ENCODE measurements at regions not wholly inside any gene's neighbourhood (a gene's known extent, or its start where the extent isn't known, plus 50 kb on each side); places are given as distances from the start of the nearest gene placed in this dataset.

DNA sequence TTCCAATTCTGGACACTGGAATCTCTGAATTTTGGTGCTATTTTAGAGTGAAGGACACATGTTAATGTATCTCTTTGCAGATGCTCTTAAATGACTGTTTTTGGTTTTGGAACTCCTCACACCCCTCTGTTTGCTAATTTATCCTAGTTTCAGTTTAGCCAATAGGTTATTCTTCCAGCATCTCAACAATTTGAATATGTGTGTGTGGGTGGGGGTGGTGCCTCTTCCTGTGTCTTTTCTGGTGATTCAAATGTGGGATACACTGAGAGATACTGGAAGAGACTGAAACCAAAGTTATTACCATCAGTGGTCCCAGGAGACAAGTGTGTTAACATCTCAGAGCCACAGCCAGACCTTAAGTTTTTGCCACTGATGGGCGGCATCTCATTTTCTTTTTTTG lies 1317.4 kb upstream of the TMEM132C start:
- peaks cover 13% of the 10 kb centered on the region for H3K4me1 ChIP-seq (ENCODE audit: low read depth)
- TF ChIP-seq, protein P1, sequence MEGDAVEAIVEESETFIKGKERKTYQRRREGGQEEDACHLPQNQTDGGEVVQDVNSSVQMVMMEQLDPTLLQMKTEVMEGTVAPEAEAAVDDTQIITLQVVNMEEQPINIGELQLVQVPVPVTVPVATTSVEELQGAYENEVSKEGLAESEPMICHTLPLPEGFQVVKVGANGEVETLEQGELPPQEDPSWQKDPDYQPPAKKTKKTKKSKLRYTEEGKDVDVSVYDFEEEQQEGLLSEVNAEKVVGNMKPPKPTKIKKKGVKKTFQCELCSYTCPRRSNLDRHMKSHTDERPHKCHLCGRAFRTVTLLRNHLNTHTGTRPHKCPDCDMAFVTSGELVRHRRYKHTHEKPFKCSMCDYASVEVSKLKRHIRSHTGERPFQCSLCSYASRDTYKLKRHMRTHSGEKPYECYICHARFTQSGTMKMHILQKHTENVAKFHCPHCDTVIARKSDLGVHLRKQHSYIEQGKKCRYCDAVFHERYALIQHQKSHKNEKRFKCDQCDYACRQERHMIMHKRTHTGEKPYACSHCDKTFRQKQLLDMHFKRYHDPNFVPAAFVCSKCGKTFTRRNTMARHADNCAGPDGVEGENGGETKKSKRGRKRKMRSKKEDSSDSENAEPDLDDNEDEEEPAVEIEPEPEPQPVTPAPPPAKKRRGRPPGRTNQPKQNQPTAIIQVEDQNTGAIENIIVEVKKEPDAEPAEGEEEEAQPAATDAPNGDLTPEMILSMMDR (IDR thresholded peaks at IDR 0.05; ENCODE audit: low read depth, low read length), result no peak
- no peak for DNase-seq (ENCODE audit: low read depth in 1 of 2, low spot score in 1 of 2)
- H3K36me3 ChIP-seq, result no peaks in the 10 kb centered on the region
- H3K9me3 ChIP-seq (ENCODE audit: low read depth), result no peaks in the 10 kb centered on the region
- H3K4me3 ChIP-seq, result no peak overlapping the region
- H3K27ac ChIP-seq, result no peak overlapping the region
- H3K27me3 ChIP-seq, result no peaks in the 10 kb centered on the region

- TF ChIP-seq, protein P1 (IDR thresholded peaks at IDR 0.05; ENCODE audit: low read depth, low read length), result no peak
- peaks cover 13% of the 10 kb centered on the region for H3K4me1 ChIP-seq (ENCODE audit: low read depth)
- no peaks in the 10 kb centered on the region for H3K27me3 ChIP-seq
- no peak overlapping the region for H3K27ac ChIP-seq
- H3K4me3 ChIP-seq, result no peak overlapping the region
- H3K9me3 ChIP-seq (ENCODE audit: low read depth), result no peaks in the 10 kb centered on the region
- no peak for DNase-seq (ENCODE audit: low read depth in 1 of 2, low spot score in 1 of 2)
- no peaks in the 10 kb centered on the region for H3K36me3 ChIP-seq
Observed at GRCh38 chr12:126950266-126950665, 1316.7 kb upstream of the TMEM132C start.

DNA sequence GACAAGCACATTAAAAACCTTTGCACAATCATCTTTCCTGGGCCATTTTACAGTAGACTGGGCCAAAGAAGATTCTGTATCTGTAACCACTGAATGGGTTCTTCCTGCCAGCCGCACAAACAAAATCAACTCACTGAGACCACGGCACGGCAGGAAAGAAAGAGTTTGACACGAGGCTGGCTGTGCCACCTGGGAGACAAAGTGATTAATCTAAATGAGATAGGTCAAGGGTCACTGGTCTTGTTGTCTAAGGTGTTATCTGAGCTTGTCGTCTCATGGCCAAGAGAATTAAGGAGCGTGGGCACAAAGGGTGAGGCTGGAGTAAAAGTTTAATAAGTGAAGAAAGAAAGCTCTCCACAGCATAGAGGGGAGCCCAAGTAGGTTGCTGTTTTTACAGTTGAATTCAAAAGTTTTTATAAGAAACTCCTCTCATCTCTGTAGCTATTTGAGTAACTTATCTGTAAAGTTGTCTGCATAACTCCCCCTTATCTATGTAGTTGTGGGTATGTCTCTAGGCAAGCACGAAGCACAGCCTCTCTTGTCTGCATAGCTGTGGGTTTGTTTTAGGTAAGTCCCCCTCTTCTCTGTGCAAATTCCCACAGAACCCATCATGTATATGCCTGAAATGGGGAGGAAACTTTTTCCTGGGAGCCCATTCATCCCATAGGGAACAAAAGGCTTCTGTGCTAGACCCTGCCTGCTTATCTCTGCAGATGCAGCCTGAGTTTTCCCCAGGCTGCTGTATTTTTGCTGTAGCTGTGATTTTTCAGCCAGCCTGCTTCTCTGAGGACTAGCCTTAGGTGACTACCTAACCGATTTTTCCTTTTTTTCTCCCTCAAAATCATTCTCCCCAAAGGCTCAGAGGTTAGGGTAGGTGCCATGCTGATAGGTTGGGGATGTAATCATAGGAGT lies 1314.6 kb upstream of the TMEM132C start:
- DNase-seq (ENCODE audit: low read depth in 1 of 2, low spot score in 1 of 2), result peak; percentile 1 to 8
- TF ChIP-seq, protein P1 (IDR thresholded peaks at IDR 0.05; ENCODE audit: low read depth, low read length), result no peak
- H3K9me3 ChIP-seq (ENCODE audit: low read depth), result no peaks in the 10 kb centered on the region
- H3K27ac ChIP-seq, result no peak overlapping the region
- H3K4me1 ChIP-seq (ENCODE audit: low read depth), result peaks cover 13% of the 10 kb centered on the region
- H3K27me3 ChIP-seq, result no peaks in the 10 kb centered on the region
- H3K4me3 ChIP-seq, result no peak overlapping the region
- H3K36me3 ChIP-seq, result no peaks in the 10 kb centered on the region

- Histone ChIP-seq H3K4me3 (no peak overlapping the region), H3K27me3 (no peaks in the 10 kb centered on the region), H3K9me3 (ENCODE audit: low read depth) (no peaks in the 10 kb centered on the region), H3K4me1 (ENCODE audit: low read depth) (peaks cover 13% of the 10 kb centered on the region), H3K27ac (no peak overlapping the region), H3K36me3 (no peaks in the 10 kb centered on the region)
- TF ChIP-seq, protein P1 (IDR thresholded peaks at IDR 0.05; ENCODE audit: low read depth, low read length), result no peak
- no peak for DNase-seq (ENCODE audit: low read depth in 1 of 2, low spot score in 1 of 2)
Observed at GRCh38 chr12:126953365-126953889, 1313.5 kb upstream of the TMEM132C start.

- no peaks in the 10 kb centered on the region for H3K36me3 ChIP-seq
- DNase-seq (ENCODE audit: low read depth in 1 of 2, low spot score in 1 of 2), result no peak
- TF ChIP-seq, protein P1 (IDR thresholded peaks at IDR 0.05; ENCODE audit: low read depth, low read length), result no peak
- H3K27ac ChIP-seq, result no peak overlapping the region
- no peaks in the 10 kb centered on the region for H3K9me3 ChIP-seq (ENCODE audit: low read depth)
- no peak overlapping the region for H3K4me3 ChIP-seq
- H3K27me3 ChIP-seq, result no peaks in the 10 kb centered on the region
- H3K4me1 ChIP-seq (ENCODE audit: low read depth), result no peaks in the 10 kb centered on the region
Observed at GRCh38 chr12:126960221-126960620, 1306.7 kb upstream of the TMEM132C start.
